Vagina (tissue), 2 donors: ENCODE measurements at regions not wholly inside any gene's neighbourhood (a gene's known extent, or its start where the extent isn't known, plus 50 kb on each side); places are given as distances from the start of the nearest gene placed in this dataset.
A peak's percentile ranks its signal among the peaks of the same experiment; 100 is the strongest.

Experiments used
- POLR2A ChIP-seq, 2 donors: fragments of 450-650 bp; IDR thresholded peaks; one replicate each; pipeline ENCODE4 v1.6.1; 2017; ENCODE audit warnings: antibody characterized with exemption in 2 of 2, mild to moderate bottlenecking in 2 of 2, moderate library complexity in 2 of 2
- POLR2AphosphoS5 ChIP-seq, 2 donors: sonication (generic); formaldehyde crosslinking; IDR thresholded peaks; one replicate each; pipeline ENCODE4 v1.9.0; 2017; ENCODE audit warnings: antibody characterized with exemption in 2 of 2, mild to moderate bottlenecking in 2 of 2, low read depth in 1 of 2; ENCODE audit not compliant: insufficient read depth in 1 of 2
- TF ChIP-seq, protein P1 (sequence below), 3 experiments: fragments of 450-650 bp in 2 of 3; fragments of 200-600 bp in 1 of 3; sonication (generic) in 1 of 3; IDR thresholded peaks; one replicate each; pipeline ENCODE4 v1.5.1; 2017 to 2019; ENCODE audit warnings: antibody characterized with exemption in 3 of 3, mild to moderate bottlenecking in 2 of 3, moderate library complexity in 2 of 3

DNA sequence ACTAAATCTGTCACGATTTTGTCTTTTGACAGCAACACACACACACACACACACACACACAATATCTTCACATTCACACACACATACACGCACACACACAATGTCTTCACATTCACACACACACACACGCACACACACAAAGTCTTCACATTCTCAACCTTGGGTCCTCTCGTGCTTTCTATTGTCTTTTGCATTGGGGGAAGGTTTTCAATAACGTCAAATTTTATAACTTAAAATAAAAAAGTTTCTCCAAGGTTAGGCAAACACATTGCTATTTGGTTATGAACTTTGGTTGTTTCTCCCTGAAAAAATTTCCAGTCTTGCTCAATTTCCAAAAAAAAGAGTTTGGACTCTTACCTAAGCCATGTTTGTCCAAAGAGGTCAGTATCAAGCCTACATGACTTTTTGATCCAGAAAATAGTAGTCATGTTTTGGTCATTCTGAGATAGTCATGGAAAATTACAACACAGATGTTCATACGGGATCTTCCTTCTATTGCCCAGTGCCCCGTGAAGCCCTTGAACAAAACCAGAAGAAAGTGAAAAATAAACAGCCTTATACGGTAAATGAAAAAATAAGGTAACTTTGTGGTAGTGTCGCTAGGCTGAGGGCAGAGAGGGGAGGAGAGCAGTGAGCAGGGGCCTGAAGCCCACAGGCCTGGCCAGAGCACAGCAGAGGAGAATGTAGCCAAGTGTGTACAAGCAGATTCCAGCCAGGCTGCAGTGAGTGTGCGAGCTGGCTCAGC, 542.8 kb upstream of the ID2 start:
- TF ChIP-seq, protein P1, sequence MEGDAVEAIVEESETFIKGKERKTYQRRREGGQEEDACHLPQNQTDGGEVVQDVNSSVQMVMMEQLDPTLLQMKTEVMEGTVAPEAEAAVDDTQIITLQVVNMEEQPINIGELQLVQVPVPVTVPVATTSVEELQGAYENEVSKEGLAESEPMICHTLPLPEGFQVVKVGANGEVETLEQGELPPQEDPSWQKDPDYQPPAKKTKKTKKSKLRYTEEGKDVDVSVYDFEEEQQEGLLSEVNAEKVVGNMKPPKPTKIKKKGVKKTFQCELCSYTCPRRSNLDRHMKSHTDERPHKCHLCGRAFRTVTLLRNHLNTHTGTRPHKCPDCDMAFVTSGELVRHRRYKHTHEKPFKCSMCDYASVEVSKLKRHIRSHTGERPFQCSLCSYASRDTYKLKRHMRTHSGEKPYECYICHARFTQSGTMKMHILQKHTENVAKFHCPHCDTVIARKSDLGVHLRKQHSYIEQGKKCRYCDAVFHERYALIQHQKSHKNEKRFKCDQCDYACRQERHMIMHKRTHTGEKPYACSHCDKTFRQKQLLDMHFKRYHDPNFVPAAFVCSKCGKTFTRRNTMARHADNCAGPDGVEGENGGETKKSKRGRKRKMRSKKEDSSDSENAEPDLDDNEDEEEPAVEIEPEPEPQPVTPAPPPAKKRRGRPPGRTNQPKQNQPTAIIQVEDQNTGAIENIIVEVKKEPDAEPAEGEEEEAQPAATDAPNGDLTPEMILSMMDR (IDR thresholded peaks at IDR 0.05): no peak
- TF ChIP-seq POLR2A (IDR thresholded peaks at IDR 0.05): no peak
- TF ChIP-seq POLR2AphosphoS5 (IDR thresholded peaks at IDR 0.05; ENCODE audit: insufficient read depth in 1 of 2, low read depth in 1 of 2): peak; percentile 26 to 73
